ENCODE measurements at regions not wholly inside any gene's neighbourhood (a gene's known extent, or its start where the extent isn't known, plus 50 kb on each side); places are given as distances from the start of the nearest gene placed in this dataset.
"Not testable (repeated sequence)": the region's sequence is repeated elsewhere in the genome, so short reads cannot be mapped to it uniquely, and the experiment has no call there.

DNA sequence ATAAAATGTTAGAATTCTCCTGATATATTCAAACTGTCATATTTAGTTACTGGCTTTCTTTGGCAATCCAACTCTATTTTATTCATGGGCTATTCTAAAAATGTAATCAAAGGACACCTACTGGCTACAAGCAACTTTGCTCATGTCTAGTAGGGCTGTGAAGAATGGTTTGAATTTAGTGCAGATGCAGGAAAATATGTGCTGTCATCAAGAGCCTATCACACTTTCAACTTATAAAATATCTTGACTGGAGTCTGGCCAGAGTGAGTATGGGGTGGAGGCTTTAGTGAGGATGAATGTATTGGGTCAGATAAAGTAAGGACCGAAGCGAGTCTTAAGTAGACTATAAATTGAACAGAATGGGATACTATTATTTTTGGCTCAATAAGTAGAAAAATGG lies 343.4 kb upstream of the SPRED2 start:
- H3K4me3 ChIP-seq (ENCODE audit: low read length), result no peak overlapping the region
- TF ChIP-seq ZNF274 (IDR thresholded peaks at IDR 0.05; ENCODE audit: low read depth, low read length), result no peak

DNA sequence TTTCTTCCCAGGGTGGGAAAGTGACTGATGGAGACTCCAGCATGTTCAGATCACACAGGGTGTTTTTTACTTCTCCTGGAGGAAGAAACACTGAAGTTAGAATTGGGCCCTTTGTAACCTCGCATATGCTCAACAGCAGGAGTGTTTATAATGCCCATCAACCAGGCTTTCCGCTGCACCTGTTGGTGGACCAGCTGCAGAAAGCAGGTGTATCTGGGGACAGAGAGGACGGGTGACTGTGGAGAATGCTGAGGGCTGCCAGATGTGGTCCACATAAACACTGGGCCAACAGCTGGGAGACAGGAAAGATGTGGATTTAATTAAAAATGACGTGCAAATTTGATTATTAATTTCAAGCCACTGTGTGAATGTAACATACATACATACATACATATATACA lies 335.5 kb upstream of the SPRED2 start:
- H3K4me3 ChIP-seq (ENCODE audit: low read length), result no peak overlapping the region
- TF ChIP-seq ZNF274 (IDR thresholded peaks at IDR 0.05; ENCODE audit: low read depth, low read length), result no peak

DNA sequence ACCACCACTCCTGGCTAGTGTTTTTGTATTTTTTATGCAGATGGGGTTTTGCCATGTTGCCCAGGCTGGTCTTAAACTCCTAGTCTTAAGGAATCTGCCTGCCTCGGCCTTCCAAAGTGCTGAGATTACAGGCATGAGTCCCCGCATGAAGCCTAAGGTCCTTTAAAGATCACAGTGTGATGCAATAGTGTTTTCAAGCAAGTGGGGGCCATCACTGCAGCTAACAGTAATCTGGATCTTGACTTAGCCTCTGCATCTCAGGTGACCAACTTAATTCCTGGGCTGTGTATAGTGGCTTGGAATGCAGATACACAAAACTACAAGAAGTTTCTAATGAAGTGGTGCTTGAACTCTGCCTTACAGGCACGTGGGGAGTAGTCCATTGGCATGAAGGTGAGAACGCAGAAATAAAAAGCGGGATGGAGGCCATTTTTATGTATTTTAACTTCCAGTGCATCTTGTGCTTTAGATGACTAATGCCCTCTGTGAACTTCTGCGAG lies 334.4 kb upstream of the SPRED2 start:
- TF ChIP-seq ZNF274 (IDR thresholded peaks at IDR 0.05; ENCODE audit: low read depth, low read length), result no peak
- H3K4me3 ChIP-seq (ENCODE audit: low read length), result no peak overlapping the region

DNA sequence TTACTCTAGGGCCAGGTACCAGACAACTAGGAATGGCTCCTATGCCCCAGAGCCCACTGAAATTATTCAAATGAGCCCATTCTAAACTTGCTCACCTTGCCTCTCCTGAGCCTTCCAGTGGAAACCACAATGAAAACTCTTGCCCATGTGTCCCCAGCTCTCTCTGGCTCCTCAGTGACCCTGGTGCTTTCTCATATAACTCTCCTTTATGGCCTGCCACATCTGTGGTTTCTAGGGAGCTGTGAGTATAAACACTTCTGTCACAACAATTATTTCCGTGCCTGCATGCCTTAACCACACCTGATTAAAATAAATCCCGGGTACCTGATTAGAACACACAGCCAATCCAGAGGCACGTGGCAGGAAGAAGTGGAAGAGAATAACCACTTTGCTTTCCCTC lies 333.0 kb upstream of the SPRED2 start:
- TF ChIP-seq ZNF274 (IDR thresholded peaks at IDR 0.05; ENCODE audit: low read depth, low read length), result no peak
- H3K4me3 ChIP-seq (ENCODE audit: low read length), result no peak overlapping the region

DNA sequence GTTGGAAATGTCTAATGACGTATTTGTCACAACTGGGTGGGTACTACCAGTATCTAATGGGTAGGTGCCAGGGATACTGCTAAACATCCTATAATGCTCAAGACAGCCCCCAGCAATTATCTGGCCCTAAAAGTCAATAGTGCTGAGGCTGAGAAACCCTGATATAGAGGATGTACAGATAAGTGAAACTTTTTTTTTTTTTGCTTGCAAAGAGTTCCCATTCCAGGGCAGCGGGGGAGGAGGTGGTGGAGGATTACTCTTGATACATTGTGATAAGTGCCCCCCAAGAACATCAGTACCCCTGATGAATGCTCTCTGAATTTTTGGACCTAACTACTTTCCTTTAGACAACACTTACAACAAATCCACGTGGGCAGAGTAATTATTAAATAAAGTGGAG lies 329.7 kb upstream of the SPRED2 start:
- H3K4me3 ChIP-seq (ENCODE audit: low read length), result no peak overlapping the region

DNA sequence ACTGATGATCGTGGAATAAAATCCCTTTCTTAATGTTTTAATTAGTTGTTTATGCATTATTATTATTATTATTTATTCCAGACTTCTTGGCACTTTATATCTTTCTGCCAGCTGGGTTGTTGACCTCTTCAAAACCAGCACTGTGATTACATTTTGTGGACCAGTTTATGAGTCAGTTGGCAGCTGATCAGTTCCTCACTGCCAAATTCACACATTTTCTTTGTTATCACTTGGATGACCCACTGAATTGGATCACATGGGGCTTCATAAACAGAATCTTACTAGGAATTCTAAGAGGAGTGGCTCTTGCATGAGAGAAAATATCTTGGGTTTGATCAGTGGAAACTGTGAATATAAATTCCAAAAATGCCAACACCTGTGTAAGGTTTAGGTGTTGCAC lies 321.8 kb upstream of the SPRED2 start:
- H3K4me3 ChIP-seq (ENCODE audit: low read length), result no peak overlapping the region
- no peak for TF ChIP-seq ZNF274 (IDR thresholded peaks at IDR 0.05; ENCODE audit: low read depth, low read length)

More for the DNA sequence above, 329.7 kb upstream of the SPRED2 start:
- no peak for TF ChIP-seq ZNF274 (IDR thresholded peaks at IDR 0.05; ENCODE audit: low read depth, low read length)

DNA sequence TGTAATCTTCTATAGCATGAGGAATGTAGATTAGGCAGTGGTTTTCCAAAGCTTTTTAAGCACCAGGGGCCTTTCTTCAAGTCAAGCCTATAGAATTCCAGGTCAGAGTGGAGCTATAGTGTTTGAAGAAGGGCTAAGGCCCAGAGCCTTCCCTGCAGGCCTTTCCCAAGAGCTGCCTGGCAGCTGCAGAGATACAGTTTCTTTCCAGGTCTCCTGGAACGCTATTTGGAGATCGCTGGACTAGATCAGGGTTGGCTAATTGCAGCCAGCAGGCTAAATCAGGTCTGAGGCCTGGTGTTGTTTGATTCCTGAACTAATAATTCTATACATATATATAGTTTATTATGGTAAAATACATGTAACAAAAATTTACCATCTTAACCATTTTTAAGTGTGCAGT lies 319.0 kb upstream of the SPRED2 start:
- H3K4me3 ChIP-seq (ENCODE audit: low read length), result no peak overlapping the region

DNA sequence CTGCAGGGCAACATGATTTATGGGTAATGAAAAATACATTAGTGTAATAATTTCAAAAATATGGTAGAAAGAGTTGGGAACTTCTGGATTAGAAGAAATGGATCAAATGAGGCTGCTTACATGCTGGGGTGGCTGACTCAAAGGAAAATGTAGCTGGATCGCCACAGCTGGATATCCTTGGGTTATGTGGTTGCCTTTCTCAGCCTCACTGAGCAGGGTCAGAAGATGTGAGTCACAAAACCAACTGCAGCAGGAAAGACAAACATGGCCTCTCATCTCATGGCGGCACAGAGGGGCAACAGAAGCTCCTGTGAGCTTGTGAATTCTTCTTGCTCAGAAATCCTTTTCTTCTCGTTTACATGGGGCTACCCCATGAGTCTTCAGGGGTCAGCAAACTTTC lies 317.1 kb upstream of the SPRED2 start:
- TF ChIP-seq ZNF274 (IDR thresholded peaks at IDR 0.05; ENCODE audit: low read depth, low read length), result no peak
- no peak overlapping the region for H3K4me3 ChIP-seq (ENCODE audit: low read length)

More for the DNA sequence above, 319.0 kb upstream of the SPRED2 start:
- no peak for TF ChIP-seq ZNF274 (IDR thresholded peaks at IDR 0.05; ENCODE audit: low read depth, low read length)

DNA sequence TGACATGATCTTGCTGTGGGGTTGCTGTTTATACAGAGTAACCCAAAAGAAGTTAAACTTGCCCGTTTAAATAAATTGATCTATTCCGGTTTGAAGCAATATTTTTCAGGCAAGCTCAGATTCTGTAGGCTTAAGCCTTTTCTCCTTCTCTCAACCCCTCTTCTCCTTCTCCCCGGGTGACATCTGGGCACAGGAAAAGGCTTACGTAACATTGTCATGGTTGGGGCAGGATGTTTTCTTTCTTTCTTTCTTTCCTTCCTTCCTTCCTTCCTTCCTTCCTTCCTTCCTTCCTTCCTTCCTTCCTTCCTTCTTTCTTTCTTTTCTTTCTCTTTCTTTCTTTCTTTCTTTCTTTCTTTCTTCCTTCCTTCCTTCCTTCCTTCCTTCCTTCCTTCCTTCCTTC lies 315.5 kb upstream of the SPRED2 start:
- not testable (repeated sequence) for H3K4me3 ChIP-seq (ENCODE audit: low read length)

DNA sequence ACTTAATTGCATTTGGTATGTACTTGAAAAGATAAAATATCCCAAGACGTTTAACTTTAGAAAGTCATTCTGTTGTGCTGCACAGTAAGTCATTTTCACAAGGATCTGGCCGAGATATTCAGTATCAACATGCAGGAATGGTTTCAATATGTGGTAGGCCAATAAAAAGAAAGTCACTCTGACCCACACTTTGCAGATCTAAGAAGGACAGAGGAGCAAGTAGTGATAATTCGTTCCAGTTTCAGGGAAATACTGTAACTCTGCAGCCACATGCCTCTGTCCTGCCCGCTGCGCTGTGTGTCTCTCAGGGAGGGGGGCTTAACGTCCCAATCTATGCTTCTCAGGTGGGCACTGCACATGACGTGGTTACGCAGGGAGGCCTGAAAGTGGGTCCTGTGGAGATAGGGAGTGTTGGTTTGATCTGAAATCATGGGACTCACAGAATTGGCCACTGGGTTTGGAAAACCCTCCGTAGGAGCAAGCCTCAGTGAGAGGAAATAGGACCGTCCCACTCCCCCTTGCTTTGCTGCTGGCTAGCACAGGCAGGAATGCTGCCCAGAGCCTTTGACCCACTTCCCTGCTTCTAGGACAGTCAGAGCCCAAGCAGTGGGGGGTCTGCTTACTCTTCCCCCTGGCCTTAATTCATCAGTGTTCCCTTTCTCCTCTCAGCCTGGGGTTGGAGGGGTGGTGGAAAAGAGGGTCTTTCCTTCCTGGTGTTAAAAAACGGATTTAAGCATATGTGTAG lies 314.7 kb upstream of the SPRED2 start:
- TF ChIP-seq ZNF274 (IDR thresholded peaks at IDR 0.05; ENCODE audit: low read depth, low read length), result no peak
- H3K4me3 ChIP-seq (ENCODE audit: low read length), result no peak overlapping the region

DNA sequence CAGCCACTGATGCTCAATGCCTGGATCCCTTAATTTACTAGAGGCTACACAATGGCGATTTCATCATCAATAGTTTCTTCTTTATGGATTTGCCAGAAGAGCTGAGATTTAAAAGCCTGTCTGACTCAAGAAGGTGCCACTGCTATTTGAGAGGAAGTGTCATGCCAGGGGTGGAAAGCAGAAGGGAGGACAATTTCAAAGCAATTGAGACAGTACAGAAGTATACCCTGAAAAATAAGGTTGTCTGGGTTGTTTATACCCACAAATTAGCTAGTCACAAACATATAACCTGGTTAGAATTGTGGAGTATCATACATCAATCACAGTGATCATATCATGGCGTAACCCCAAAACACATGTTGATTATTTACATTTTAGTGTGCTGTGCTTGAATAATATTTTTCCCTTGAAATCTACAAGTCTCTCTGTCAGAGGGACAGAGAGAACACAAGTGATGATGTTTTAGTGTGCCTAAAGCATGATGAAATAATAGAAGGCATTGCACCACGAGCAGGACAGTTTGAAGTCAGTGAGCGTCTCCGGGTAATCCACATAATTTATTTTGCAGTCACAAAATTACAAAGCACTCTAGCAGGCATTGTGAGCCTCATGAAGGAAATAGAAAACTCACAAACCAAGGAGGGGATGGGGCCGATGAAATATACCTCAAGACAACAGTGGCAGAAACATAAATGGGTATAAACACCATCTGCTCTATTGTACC lies 312.2 kb upstream of the SPRED2 start:
- no peak overlapping the region for H3K4me3 ChIP-seq (ENCODE audit: low read length)
- TF ChIP-seq ZNF274 (IDR thresholded peaks at IDR 0.05; ENCODE audit: low read depth, low read length), result no peak

DNA sequence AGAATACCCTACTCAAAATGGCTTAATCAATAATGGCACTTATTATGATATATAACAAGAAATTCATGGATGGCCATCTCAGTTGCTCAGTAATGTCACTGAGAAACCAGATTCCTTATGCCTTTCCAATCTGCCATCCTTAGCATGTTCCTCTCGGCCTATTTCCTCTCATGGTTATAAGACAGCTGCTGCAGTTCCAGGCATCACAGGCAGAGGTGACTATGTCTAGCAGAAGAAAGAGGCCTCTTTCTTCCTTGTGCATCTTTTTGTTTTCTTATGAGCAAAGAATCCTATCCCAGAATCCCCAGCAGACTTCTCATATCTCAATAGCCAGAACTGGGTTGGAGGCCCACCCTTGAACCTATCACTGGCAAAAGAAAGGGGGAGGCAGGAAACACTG lies 310.6 kb upstream of the SPRED2 start:
- no peak overlapping the region for H3K4me3 ChIP-seq (ENCODE audit: low read length)
- no peak for TF ChIP-seq ZNF274 (IDR thresholded peaks at IDR 0.05; ENCODE audit: low read depth, low read length)

DNA sequence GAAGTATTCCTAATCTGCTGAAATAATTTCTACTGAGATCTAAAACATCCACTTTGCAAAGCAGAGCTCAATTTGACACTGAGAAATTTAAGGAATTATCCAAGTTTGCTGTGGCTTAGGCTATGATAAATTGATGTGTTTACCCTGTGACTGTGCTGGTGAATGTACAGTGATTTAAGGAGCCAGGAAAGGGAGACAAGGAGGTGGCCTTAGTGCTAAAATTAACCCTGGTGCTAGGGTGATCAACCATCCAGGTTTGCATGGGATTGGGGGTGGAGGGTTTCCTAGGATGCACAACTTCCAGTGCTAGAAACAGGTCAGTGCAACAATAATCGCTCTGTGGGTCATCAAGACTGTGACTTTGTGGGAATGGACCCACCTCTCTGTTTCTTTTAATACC lies 307.5 kb upstream of the SPRED2 start:
- H3K4me3 ChIP-seq (ENCODE audit: low read length), result no peak overlapping the region
- TF ChIP-seq ZNF274 (IDR thresholded peaks at IDR 0.05; ENCODE audit: low read depth, low read length), result no peak

DNA sequence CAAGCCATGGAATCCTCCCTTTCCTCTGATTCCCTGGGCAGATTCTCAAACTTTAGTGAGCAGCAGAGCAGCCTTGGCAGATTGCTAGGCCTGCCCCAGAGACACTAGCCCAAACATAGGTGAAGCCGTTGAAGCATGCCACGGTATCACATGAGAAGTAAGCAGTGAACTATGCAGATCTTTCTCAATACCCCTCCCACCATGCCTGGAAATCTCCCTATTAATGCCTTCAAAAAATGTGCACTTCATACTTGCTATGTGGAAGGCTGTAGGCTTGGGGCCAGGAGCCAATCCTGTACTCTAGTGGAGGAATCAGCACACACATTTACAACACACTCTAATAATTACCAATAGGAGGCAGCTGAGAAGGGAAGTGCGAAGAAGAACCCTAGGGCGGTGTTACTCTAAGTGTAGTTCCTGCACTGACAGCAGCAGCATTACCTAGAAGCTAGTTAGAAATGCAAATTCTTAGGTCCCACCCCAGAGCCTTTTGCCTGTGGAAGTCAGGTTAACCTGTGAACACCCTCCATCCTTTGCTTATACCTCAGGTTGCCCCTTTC lies 305.1 kb upstream of the SPRED2 start:
- TF ChIP-seq ZNF274 (IDR thresholded peaks at IDR 0.05; ENCODE audit: low read depth, low read length), result no peak
- no peak overlapping the region for H3K4me3 ChIP-seq (ENCODE audit: low read length)

DNA sequence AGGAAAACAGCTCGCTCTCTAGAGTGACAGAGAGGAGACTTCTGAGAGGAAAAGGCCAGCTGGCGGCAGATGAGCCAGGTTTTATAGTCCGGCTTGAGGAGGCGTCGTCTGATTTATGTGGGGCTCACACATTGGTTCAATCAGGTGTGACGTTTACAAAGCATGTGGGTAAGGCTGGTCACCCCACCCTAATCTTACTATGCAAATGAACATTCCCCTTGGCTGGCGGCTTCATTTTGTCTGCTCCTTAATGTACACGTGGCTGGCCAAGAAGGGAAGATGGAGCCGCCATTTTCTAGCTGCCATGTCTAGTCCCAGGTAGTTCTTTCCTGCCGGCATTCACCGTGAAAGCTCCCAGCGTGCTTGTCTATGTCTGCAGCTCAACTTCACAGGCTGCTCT lies 299.1 kb upstream of the SPRED2 start:
- H3K4me3 ChIP-seq (ENCODE audit: low read length), result no peak overlapping the region
- TF ChIP-seq ZNF274 (IDR thresholded peaks at IDR 0.05; ENCODE audit: low read depth, low read length), result no peak
